ENCODE measurements at regions not wholly inside any gene's neighbourhood (a gene's known extent, or its start where the extent isn't known, plus 50 kb on each side); places are given as distances from the start of the nearest gene placed in this dataset.

GRCh38 chr4:57199267-57199666 is 89.1 kb upstream of the IGFBP7 start:
- TF ChIP-seq CTCF (conservative IDR thresholded peaks at IDR 0.05), result no peak
- no peak for DNase-seq
- no peak overlapping the region for H2BK12ac ChIP-seq (ENCODE audit: insufficient read length, low read depth, low read length)
- H3K27me3 Mint-ChIP-seq (ENCODE audit: low read depth), result peaks cover 45% of the 10 kb centered on the region
- no peaks in the 10 kb centered on the region for H4K20me1 ChIP-seq (ENCODE audit: control insufficient read depth, insufficient read depth, insufficient read length)
- H3K14ac ChIP-seq (ENCODE audit: insufficient read depth, low read length), result no peak overlapping the region
- H3K9ac ChIP-seq (ENCODE audit: extremely low read depth, insufficient read length, low read length), result no peak overlapping the region
- no peaks in the 10 kb centered on the region for H3K9me3 ChIP-seq (ENCODE audit: control insufficient read depth, low read depth, low read length)
- no peak overlapping the region for H2BK20ac ChIP-seq (ENCODE audit: low read depth, low read length, poor library complexity, severe bottlenecking)
- H3K56ac ChIP-seq (ENCODE audit: insufficient read length, low read depth, low read length), result no peak overlapping the region
- H3K79me1 ChIP-seq (ENCODE audit: insufficient read depth, low read depth, low read length, poor library complexity, severe bottlenecking), result no peaks in the 10 kb centered on the region
- H2BK5ac ChIP-seq (ENCODE audit: insufficient read length, low read length), result no peak overlapping the region
- no peak overlapping the region for H2AK5ac ChIP-seq (ENCODE audit: insufficient read length, low read length)
- WGBS (ENCODE audit: extremely low coverage, insufficient read length, low lambda C conversion rate), result no CpG with 5 or more reads among the region's 5 CpGs
- H3K36me3 Mint-ChIP-seq (ENCODE audit: insufficient read depth in 1 of 3, low read depth in 3 of 3), result no peaks in the 10 kb centered on the region; a peak in 1 of 7 replicates
- no peaks in the 10 kb centered on the region for H3K79me2 ChIP-seq (ENCODE audit: insufficient read depth, low read length)
- no peak overlapping the region for H3K4me3 Mint-ChIP-seq
- H3T11ph ChIP-seq (ENCODE audit: low read length), result no peak overlapping the region
- H3K4me2 ChIP-seq (ENCODE audit: insufficient read depth, insufficient read length, low read length), result no peak overlapping the region
- no peak overlapping the region for H3K27ac ChIP-seq (ENCODE audit: insufficient read length, low read depth, low read length)
- H3K27me3 ChIP-seq (ENCODE audit: insufficient read depth, low read length), result no peaks in the 10 kb centered on the region
- peaks cover under 1 to 1% of the 10 kb centered on the region in 2 experiments for H3K4me1 Mint-ChIP-seq
- H3K4me1 ChIP-seq (ENCODE audit: insufficient read depth, low read length), result no peaks in the 10 kb centered on the region
- H2BK15ac ChIP-seq (ENCODE audit: low read depth, low read length), result no peak overlapping the region
- H2BK120ac ChIP-seq (ENCODE audit: low read depth, low read length, poor library complexity, severe bottlenecking), result no peak overlapping the region
- H3K9me3 Mint-ChIP-seq, result no peaks in the 10 kb centered on the region; a peak in 1 of 5 replicates
- no peaks in the 10 kb centered on the region for H3K23me2 ChIP-seq (ENCODE audit: insufficient read length, low read depth, low read length, poor library complexity, severe bottlenecking)
- no peak overlapping the region for H4K91ac ChIP-seq (ENCODE audit: insufficient read length, low read depth, low read length)
- no peak overlapping the region for H4K5ac ChIP-seq (ENCODE audit: insufficient read length, low read depth, low read length)
- H3K4ac ChIP-seq (ENCODE audit: low read depth, low read length), result no peak overlapping the region
- no peak overlapping the region for H3K27ac Mint-ChIP-seq
- no peak overlapping the region for H2AFZ ChIP-seq (ENCODE audit: low read length)
- no peak overlapping the region for H3K18ac ChIP-seq (ENCODE audit: insufficient read length, low read depth, low read length)
- H4K8ac ChIP-seq (replicated peaks; ENCODE audit: insufficient read length, low read depth, low read length), result no peak overlapping the region
- no peak overlapping the region for H3K23ac ChIP-seq (ENCODE audit: insufficient read length, low read depth, low read length)
